ENCODE measurements at regions not wholly inside any gene's neighbourhood (a gene's known extent, or its start where the extent isn't known, plus 50 kb on each side); places are given as distances from the start of the nearest gene placed in this dataset.

DNA sequence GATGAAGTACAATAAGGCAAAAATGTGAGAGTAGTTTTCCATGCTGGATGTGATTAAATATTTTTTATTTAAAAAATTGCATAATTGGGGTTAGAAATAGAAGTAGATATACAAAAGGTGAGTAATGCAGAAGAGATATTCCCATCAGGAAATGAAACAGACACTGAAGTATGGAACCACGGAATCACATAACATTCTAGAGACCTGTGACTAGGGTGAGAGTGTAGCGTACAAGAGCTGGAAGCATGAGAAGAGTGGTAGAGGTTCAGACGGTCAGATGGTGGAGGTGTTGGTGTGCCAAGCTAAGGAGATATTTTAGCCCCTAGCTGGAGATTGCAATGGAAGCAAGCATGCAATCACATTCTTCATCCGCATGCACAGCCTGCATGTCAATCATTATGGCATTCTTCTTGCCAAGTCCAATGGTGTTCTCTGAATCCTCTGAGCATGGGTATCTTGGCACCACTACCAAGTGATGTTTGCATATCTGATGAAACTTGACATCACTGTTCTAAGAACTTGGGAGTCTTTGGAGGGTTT lies 587.8 kb downstream of the PSAT1 start:
- Histone ChIP-seq H3K4me1 (ENCODE audit: insufficient read depth, low read length) (peaks cover 3% of the 10 kb centered on the region), H3K9ac (ENCODE audit: low read length) (no peak overlapping the region), H3K4me2 (ENCODE audit: low read length) (no peak overlapping the region), H3K27ac (ENCODE audit: low read depth, low read length) (no peak overlapping the region), H3K27me3 (ENCODE audit: insufficient read depth, low read length) (no peaks in the 10 kb centered on the region), H4K20me1 (ENCODE audit: insufficient read depth, low read length) (no peaks in the 10 kb centered on the region), H3K9me3 (ENCODE audit: insufficient read depth, low read depth, low read length) (no peaks in the 10 kb centered on the region), H3K79me2 (ENCODE audit: insufficient read depth, low read length) (no peaks in the 10 kb centered on the region), H3K36me3 (ENCODE audit: insufficient read depth, low read length) (no peaks in the 10 kb centered on the region), H2AFZ (ENCODE audit: low read depth, low read length) (no peak overlapping the region), H3K4me3 (ENCODE audit: insufficient read depth, low read depth, low read length) (no peak overlapping the region)
- H3K27me3 Mint-ChIP-seq (ENCODE audit: low read depth, unreplicated experiment) = no peaks in the 10 kb centered on the region
- no peaks in the 10 kb centered on the region for H3K36me3 Mint-ChIP-seq (ENCODE audit: low read depth, unreplicated experiment)
- H3K9me3 Mint-ChIP-seq (ENCODE audit: unreplicated experiment) = no peaks in the 10 kb centered on the region
- H3K4me3 Mint-ChIP-seq (ENCODE audit: unreplicated experiment) = no peak overlapping the region
- TF ChIP-seq, protein P1, sequence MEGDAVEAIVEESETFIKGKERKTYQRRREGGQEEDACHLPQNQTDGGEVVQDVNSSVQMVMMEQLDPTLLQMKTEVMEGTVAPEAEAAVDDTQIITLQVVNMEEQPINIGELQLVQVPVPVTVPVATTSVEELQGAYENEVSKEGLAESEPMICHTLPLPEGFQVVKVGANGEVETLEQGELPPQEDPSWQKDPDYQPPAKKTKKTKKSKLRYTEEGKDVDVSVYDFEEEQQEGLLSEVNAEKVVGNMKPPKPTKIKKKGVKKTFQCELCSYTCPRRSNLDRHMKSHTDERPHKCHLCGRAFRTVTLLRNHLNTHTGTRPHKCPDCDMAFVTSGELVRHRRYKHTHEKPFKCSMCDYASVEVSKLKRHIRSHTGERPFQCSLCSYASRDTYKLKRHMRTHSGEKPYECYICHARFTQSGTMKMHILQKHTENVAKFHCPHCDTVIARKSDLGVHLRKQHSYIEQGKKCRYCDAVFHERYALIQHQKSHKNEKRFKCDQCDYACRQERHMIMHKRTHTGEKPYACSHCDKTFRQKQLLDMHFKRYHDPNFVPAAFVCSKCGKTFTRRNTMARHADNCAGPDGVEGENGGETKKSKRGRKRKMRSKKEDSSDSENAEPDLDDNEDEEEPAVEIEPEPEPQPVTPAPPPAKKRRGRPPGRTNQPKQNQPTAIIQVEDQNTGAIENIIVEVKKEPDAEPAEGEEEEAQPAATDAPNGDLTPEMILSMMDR (IDR thresholded peaks at IDR 0.05; ENCODE audit: insufficient read depth, low read depth, low read length) = no peak
- TF ChIP-seq EZH2 (IDR thresholded peaks at IDR 0.05; ENCODE audit: insufficient read depth, low read length) = no peak
- FAIRE-seq = no peak
- peak overlapping the region; percentile 14 for H3K27ac Mint-ChIP-seq (ENCODE audit: unreplicated experiment)
- peaks cover 4% of the 10 kb centered on the region for H3K4me1 Mint-ChIP-seq (ENCODE audit: low read depth, unreplicated experiment)
- peak; percentile 19 for DNase-seq (ENCODE audit: low read depth)

GRCh38 chr9:78892182-78892581 lies 595.3 kb downstream of the PSAT1 start:
- no peak overlapping the region for H3K27ac Mint-ChIP-seq (ENCODE audit: unreplicated experiment)
- no peak for DNase-seq (ENCODE audit: low read depth)
- no peak for FAIRE-seq
- no peak overlapping the region for H2AFZ ChIP-seq (ENCODE audit: low read depth, low read length)
- H3K79me2 ChIP-seq (ENCODE audit: insufficient read depth, low read length) = no peaks in the 10 kb centered on the region
- no peaks in the 10 kb centered on the region for H3K4me1 ChIP-seq (ENCODE audit: insufficient read depth, low read length)
- no peak overlapping the region for H3K4me2 ChIP-seq (ENCODE audit: low read length)
- H3K9me3 ChIP-seq (ENCODE audit: insufficient read depth, low read depth, low read length) = no peaks in the 10 kb centered on the region
- H3K4me3 ChIP-seq (ENCODE audit: insufficient read depth, low read depth, low read length) = no peak overlapping the region
- H3K27ac ChIP-seq (ENCODE audit: low read depth, low read length) = no peak overlapping the region
- peaks cover 4% of the 10 kb centered on the region for H3K4me1 Mint-ChIP-seq (ENCODE audit: low read depth, unreplicated experiment)
- no peaks in the 10 kb centered on the region for H4K20me1 ChIP-seq (ENCODE audit: insufficient read depth, low read length)
- H3K36me3 Mint-ChIP-seq (ENCODE audit: low read depth, unreplicated experiment) = no peaks in the 10 kb centered on the region
- no peak overlapping the region for H3K4me3 Mint-ChIP-seq (ENCODE audit: unreplicated experiment)
- H3K27me3 ChIP-seq (ENCODE audit: insufficient read depth, low read length) = no peaks in the 10 kb centered on the region
- H3K9me3 Mint-ChIP-seq (ENCODE audit: unreplicated experiment) = peaks cover 1% of the 10 kb centered on the region
- H3K9ac ChIP-seq (ENCODE audit: low read length) = no peak overlapping the region
- TF ChIP-seq, protein P1 (IDR thresholded peaks at IDR 0.05; ENCODE audit: insufficient read depth, low read depth, low read length) = no peak
- no peak for TF ChIP-seq EZH2 (IDR thresholded peaks at IDR 0.05; ENCODE audit: insufficient read depth, low read length)
- H3K36me3 ChIP-seq (ENCODE audit: insufficient read depth, low read length) = no peaks in the 10 kb centered on the region
- no peaks in the 10 kb centered on the region for H3K27me3 Mint-ChIP-seq (ENCODE audit: low read depth, unreplicated experiment)

GRCh38 chr9:78892769-78893168 lies 595.8 kb downstream of the PSAT1 start:
- H3K4me3 Mint-ChIP-seq (ENCODE audit: unreplicated experiment) = no peak overlapping the region
- Histone ChIP-seq H3K79me2 (ENCODE audit: insufficient read depth, low read length) (no peaks in the 10 kb centered on the region), H4K20me1 (ENCODE audit: insufficient read depth, low read length) (no peaks in the 10 kb centered on the region), H3K4me1 (ENCODE audit: insufficient read depth, low read length) (no peaks in the 10 kb centered on the region), H3K4me3 (ENCODE audit: insufficient read depth, low read depth, low read length) (no peak overlapping the region), H3K9ac (ENCODE audit: low read length) (no peak overlapping the region), H3K27ac (ENCODE audit: low read depth, low read length) (no peak overlapping the region), H3K9me3 (ENCODE audit: insufficient read depth, low read depth, low read length) (no peaks in the 10 kb centered on the region), H3K4me2 (ENCODE audit: low read length) (no peak overlapping the region), H3K27me3 (ENCODE audit: insufficient read depth, low read length) (no peaks in the 10 kb centered on the region), H3K36me3 (ENCODE audit: insufficient read depth, low read length) (no peaks in the 10 kb centered on the region), H2AFZ (ENCODE audit: low read depth, low read length) (no peak overlapping the region)
- peaks cover 4% of the 10 kb centered on the region for H3K4me1 Mint-ChIP-seq (ENCODE audit: low read depth, unreplicated experiment)
- no peaks in the 10 kb centered on the region for H3K36me3 Mint-ChIP-seq (ENCODE audit: low read depth, unreplicated experiment)
- no peak for TF ChIP-seq EZH2 (IDR thresholded peaks at IDR 0.05; ENCODE audit: insufficient read depth, low read length)
- TF ChIP-seq, protein P1 (IDR thresholded peaks at IDR 0.05; ENCODE audit: insufficient read depth, low read depth, low read length) = no peak
- H3K27me3 Mint-ChIP-seq (ENCODE audit: low read depth, unreplicated experiment) = no peaks in the 10 kb centered on the region
- H3K27ac Mint-ChIP-seq (ENCODE audit: unreplicated experiment) = no peak overlapping the region
- DNase-seq (ENCODE audit: low read depth) = no peak
- H3K9me3 Mint-ChIP-seq (ENCODE audit: unreplicated experiment) = peaks cover 1% of the 10 kb centered on the region
- no peak for FAIRE-seq

Measured in astrocyte (in vitro differentiated cells and primary cell).